ENCODE measurements at regions not wholly inside any gene's neighbourhood (a gene's known extent, or its start where the extent isn't known, plus 50 kb on each side); places are given as distances from the start of the nearest gene placed in this dataset.

GRCh38 chr3:135454890-135455289, 510.6 kb upstream of the PPP2R3A start:
- ATAC-seq (ENCODE audit: poor library complexity): no peak
- no peak for DNase-seq
- intact Hi-C loops (cut with DNase I): no loop called here

- no peak for ATAC-seq (ENCODE audit: poor library complexity)
- no peak for DNase-seq
- intact Hi-C loops (cut with DNase I): no loop called here
These were observed 509.3 kb upstream of the PPP2R3A start for GRCh38 chr3:135456108-135456790.

- ATAC-seq (ENCODE audit: poor library complexity) (no peak), DNase-seq (no peak)
- intact Hi-C loops (cut with DNase I): no loop called here
These were observed 506.8 kb upstream of the PPP2R3A start for GRCh38 chr3:135458541-135459322.

GRCh38 chr3:135460273-135460672, 505.3 kb upstream of the PPP2R3A start:
- ATAC-seq (ENCODE audit: poor library complexity) (no peak), DNase-seq (no peak)
- intact Hi-C loops (cut with DNase I): no loop called here

GRCh38 chr3:135471911-135472310, 493.6 kb upstream of the PPP2R3A start:
- no peak for DNase-seq
- ATAC-seq (ENCODE audit: poor library complexity): no peak
- intact Hi-C loops (cut with DNase I): no loop called here

- intact Hi-C loops (cut with DNase I): no loop called here
- DNase-seq: no peak
- ATAC-seq (ENCODE audit: poor library complexity): no peak
These were observed 492.1 kb upstream of the PPP2R3A start for GRCh38 chr3:135473449-135473848.

- no peak for ATAC-seq (ENCODE audit: poor library complexity)
- intact Hi-C loops (cut with DNase I): no loop called here
- DNase-seq: no peak
These were observed 478.3 kb upstream of the PPP2R3A start for GRCh38 chr3:135487261-135487660.

- intact Hi-C loops (cut with DNase I): no loop called here
- ATAC-seq (ENCODE audit: poor library complexity) (no peak), DNase-seq (no peak)
These were observed 475.2 kb upstream of the PPP2R3A start for GRCh38 chr3:135490219-135490915.

GRCh38 chr3:135491491-135492205, 473.9 kb upstream of the PPP2R3A start:
- no peak for ATAC-seq (ENCODE audit: poor library complexity)
- intact Hi-C loops (cut with DNase I): no loop called here
- DNase-seq: no peak

GRCh38 chr3:135495891-135496290, 469.6 kb upstream of the PPP2R3A start:
- ATAC-seq (ENCODE audit: poor library complexity) (no peak), DNase-seq (no peak)
- intact Hi-C loops (cut with DNase I): no loop called here

GRCh38 chr3:135497979-135498378, 467.5 kb upstream of the PPP2R3A start:
- ATAC-seq (ENCODE audit: poor library complexity): no peak
- intact Hi-C loops (cut with DNase I): no loop called here

GRCh38 chr3:135499426-135499825, 466.1 kb upstream of the PPP2R3A start:
- intact Hi-C loops (cut with DNase I): no loop called here
- no peak for ATAC-seq (ENCODE audit: poor library complexity)
- no peak for DNase-seq

More at GRCh38 chr3:135497979-135498378, 467.5 kb upstream of the PPP2R3A start:
- no peak for DNase-seq

GRCh38 chr3:135500034-135500433, 465.5 kb upstream of the PPP2R3A start:
- intact Hi-C loops (cut with DNase I): loop anchor here (10.0 kb wide), 1 partner anchor 895 kb away; no protein-coding TSS in a partner anchor
- DNase-seq (no peak), ATAC-seq (ENCODE audit: poor library complexity) (no peak)

- DNase-seq: no peak
- no peak for ATAC-seq (ENCODE audit: poor library complexity)
- intact Hi-C loops (cut with DNase I): loop anchor here (10.0 kb wide), 1 partner anchor 898 kb away; no protein-coding TSS in a partner anchor
These were observed 462.3 kb upstream of the PPP2R3A start for GRCh38 chr3:135503065-135503759.

- intact Hi-C loops (cut with DNase I): loop anchor here (10.0 kb wide), 1 partner anchor 899 kb away; no protein-coding TSS in a partner anchor
These were observed 461.5 kb upstream of the PPP2R3A start for GRCh38 chr3:135503760-135504686.

GRCh38 chr3:135513106-135514059, 452.1 kb upstream of the PPP2R3A start:
- ATAC-seq (ENCODE audit: poor library complexity) (no peak), DNase-seq (no peak)
- intact Hi-C loops (cut with DNase I): no loop called here

More at GRCh38 chr3:135503760-135504686, 461.5 kb upstream of the PPP2R3A start:
- ATAC-seq (ENCODE audit: poor library complexity) (peak; percentile 86), DNase-seq (peak; percentile 79)
